Stimulated activated CD4-positive, alpha-beta T cell treated with anti-CD3 and anti-CD28 coated beads, Interleukin-4, amount 100 ng/mL, for 4 hours (primary cell): ENCODE measurements at regions not wholly inside any gene's neighbourhood (a gene's known extent, or its start where the extent isn't known, plus 50 kb on each side); places are given as distances from the start of the nearest gene placed in this dataset.
"Not testable (repeated sequence)": the region's sequence is repeated elsewhere in the genome, so short reads cannot be mapped to it uniquely, and the experiment has no call there.

Experiments
- DNase-seq, 2 experiments: peaks; one replicate each; pipeline ENCODE4 v3.0.0-alpha.2; 2020

DNA sequence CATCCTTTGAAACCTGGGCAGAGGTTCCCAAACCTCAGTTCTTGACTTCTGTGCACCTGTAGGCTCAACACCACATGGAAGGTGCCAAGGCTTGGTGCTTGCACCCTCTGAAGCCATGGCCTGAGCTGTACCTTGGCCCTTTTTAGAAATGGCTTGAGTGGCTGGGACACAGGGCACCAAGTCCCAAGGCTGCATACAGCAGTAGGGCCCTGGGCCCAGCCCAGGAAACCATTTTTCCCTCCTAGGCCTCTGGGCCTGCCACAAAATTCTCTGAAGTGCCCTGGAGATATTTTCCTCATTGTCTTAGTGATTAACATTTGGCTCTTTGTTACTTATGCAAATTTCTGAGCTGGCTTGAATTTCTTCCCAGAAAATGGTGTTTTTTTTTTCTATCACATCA, 65.6 kb upstream of the ACTRT2 start:
- no peak for DNase-seq

DNA sequence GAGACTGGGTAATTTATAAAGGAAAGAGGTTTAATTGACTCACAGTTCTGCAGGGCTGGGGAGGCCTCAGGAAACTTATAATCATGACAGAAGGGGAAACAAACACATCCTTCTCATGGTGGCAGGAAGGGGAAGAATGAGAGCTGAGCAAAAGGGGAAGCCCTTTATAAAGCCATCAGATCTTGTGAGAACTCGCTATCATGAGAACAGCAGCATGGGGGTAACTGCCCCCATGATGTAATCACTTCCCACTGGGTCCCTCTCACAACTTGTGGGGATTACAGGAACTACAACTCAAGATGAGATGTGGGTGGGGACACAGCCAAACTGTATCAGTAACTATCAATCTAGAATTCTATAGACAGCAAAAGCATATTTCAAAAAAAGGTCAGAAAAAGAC, 64.7 kb upstream of the ACTRT2 start:
- DNase-seq, result no peak

DNA sequence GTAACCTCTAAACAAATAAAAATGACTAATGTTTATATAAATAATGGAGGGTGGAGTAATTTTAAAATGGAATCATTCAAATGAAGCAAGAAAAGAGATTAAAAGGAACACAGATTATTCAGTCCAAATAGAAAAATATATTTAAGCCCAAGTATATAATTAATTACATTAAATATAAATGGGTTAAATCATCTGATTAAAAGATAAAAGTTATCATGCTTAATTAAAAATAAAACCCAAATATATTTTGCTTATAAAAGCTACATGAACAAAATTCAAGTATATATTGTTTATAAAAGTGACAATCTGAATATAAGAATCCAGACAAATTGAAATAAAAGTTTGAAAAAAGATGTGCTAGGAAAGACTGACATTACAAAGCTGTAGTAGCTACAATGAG, 63.9 kb upstream of the ACTRT2 start:
- DNase-seq, result no peak

DNA sequence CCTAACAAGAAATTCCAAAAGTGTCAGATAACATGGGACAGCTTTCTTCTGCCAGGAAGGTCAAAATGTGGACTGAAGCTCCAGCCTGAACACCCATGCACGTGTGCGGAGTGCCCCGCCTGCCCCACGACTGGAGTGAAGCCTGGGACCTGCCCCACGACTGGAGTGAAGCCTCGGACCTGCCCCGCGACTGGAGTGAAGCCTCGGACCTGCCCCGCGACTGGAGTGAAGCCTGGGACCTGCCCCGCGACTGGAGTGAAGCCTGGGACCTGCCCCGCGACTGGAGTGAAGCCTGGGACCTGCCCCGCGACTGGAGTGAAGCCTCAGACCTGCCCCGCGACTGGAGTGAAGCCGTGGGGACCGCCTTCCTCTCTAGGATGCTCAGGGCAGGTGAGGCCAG, 61.4 kb upstream of the ACTRT2 start:
- not testable (repeated sequence) for DNase-seq

DNA sequence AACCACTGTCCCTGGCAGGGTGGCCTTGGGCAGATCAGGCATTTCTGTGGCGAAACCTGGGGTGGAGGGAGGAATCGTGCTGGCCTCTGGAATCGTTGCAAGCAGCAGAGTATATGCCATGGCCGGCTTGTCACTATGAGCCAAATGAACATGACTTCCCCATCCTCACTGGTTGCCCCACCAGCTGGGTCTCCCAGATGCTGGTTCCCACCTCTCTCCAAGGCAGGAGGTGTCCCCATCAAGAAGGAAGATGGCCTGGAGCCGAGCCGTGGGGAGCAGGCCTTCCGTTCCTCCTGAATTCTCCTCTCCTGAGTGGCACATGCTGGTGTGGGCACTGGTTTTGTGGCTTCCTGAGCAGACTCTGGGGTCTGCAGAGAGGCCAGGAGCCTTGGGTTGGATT, 60.2 kb upstream of the ACTRT2 start:
- no peak for DNase-seq

DNA sequence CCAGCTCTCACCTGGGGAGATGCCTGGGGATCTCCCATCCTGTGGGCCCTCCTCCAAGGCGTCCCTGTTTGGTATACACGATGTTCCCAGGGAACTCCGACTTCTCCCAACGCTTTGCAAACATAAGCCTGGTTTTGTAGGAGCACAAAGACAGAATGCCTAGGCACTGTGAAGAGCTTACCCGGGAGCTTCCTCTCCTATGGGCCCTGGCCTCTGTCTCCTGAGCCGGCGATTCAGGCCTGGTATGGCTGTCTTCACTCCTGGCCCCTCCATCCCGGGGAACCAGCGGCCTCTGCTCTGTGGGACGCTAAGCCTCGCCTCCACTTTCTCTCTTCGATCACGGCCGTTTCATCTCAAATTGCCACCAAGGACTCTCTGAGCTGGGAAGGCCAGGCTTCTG, 59.6 kb upstream of the ACTRT2 start:
- DNase-seq, result no peak

DNA sequence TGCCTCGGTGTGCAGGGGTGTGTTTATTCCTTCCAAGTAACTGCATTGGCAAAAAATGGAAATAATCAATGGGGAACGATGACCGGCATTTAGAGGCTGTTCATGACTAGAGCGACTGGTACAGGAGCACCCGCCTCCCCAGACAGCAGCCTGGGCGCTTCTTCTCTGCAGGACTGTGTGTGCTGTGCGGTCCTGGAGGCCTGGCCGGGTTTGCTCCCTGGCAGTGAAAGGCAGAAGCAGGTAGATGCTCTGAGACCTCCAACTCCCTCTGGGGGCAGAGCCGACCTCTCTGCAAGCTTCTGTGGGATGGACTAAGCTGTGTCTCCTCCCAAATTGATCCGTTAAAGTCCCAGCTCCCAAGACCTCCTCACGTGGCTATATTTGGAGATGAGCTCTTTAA, 59.2 kb upstream of the ACTRT2 start:
- no peak for DNase-seq

DNA sequence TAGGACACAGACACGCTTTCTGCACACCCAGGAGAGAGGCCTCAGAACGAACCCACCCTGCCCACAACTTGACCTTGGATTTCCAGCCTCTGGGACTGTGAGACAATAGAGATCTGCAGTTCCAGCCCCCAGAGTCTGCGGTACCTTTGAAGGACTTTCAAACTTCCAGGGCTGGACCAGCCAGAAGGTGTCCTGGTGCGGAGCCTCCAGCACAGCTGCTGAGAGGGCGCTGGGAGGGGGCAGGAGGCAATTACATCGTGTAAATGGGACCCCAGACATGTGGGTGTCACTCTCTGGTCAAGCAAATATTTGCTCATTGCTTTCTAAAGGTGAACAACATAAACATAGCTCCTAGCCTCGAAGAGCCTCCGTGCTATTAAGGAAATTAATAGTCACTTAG, 58.7 kb upstream of the ACTRT2 start:
- DNase-seq, result no peak

DNA sequence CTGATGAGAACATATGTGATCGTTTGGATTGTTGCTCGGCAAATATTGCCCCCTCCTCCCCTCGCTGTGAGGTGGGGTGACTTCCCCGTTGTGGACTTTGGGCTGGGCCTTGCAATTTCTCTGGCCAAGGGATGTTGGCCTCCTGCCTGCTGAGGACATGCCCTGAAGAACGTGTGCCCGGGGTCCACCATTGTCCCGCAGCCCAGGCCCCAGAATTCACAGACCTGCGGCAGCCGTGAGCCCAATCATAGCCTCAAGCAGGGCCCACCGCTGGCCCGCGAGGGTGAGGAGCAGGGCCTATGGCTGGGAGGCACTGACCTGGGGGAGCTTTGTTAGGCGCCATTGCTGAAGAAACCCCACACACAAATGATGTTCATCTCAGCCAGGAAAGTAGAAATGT, 58.3 kb upstream of the ACTRT2 start:
- DNase-seq, result no peak

DNA sequence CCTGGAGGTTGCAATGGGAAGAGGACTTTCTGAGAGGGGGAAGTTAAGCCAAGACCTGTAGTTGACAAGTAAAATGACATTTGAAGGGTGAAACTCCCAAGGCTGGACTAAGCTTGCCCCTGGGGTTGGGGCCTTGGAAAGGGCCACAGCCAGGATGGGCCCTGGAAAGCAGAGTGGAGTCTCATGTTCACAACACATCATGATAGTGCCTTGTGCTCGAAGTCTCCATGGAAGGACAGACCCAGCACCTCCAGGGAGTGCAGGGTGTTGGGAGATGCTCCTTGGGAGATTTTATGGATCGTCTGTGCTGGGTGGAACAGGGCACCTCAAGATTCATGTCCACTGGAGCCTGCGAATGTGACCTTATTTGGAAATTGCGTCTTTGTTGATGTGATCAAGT, 55.6 kb upstream of the ACTRT2 start:
- no peak for DNase-seq

DNA sequence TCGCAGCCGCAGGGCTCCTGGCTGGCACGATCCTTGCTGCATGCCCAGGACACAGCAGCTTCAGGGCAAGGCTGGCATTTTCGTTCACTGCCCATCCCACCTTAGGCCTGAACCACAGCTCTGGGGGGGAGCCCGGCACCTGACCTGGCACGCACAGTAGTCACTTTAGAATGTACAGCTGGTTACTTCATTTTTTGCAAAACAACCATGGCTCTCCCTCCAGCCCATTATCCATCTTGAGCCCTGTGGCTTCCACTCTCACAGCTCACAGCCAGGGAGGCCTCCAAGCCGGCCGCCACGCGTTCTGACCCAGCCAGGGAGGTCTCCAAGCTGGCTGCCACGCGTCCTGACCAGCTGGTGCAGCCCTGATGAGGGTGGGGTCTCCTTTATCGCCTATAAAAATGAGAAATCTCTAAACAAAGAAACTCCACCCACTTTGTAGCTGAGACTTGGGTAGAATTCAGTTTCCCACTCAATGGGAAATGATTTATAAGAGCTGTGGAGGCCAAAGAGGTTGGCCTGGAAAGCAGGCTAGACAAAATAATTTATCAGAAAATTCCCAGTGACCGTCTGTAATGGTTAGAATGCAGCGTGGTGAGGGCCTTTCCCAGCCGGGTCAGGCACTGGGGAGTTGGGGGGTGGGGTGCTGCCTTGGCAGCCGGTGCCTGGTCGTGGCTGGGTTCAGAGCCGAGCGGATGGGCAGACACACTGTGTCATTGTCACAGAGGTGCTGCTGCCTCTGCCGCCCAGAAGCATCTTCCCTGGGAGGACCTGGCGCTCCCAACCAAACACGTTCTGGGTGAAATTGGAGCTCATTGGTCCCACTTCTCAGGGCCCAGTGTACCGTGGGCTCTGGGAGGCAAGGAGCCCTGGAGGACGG, 54.6 kb upstream of the ACTRT2 start:
- DNase-seq, result no peak

DNA sequence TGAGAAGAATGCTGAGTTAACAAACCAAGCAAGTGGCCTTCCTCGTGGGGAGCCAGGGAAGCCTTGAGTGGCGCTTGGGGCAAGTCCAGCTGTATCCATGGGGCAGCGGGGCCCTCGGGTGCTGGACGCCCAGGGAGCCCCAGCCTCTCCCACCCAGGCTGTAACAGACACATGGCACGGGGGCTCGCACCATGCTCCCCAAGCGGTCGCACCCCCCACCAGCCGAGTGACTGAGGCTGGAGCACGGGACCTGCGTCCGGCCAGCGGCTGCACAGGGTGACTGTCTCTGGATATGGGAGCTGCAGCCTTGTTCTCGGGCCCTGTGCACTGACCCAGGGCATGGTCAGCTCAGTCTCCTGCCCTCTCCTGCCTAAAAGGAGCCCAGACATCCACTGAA, 53.9 kb upstream of the ACTRT2 start:
- DNase-seq, result no peak

DNA sequence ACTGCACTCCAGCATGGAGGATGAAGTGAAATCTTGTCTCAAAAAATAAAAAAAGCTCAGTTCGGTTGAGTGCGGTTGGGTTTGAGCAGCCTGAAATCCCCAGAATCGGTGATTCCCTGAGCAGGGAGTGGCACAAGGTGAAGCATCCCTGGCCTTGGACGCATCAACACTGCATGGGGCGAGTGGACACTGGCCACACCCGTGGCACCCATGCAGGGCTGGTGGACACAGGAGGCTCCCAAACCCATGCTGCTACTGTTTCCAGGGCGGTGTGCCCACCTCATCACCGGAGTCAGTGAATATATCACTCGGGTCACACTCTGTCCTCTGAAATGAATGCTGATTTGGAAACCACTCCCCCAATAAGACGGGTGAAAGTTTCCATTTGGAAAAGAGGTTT, 53.4 kb upstream of the ACTRT2 start:
- DNase-seq, result no peak

DNA sequence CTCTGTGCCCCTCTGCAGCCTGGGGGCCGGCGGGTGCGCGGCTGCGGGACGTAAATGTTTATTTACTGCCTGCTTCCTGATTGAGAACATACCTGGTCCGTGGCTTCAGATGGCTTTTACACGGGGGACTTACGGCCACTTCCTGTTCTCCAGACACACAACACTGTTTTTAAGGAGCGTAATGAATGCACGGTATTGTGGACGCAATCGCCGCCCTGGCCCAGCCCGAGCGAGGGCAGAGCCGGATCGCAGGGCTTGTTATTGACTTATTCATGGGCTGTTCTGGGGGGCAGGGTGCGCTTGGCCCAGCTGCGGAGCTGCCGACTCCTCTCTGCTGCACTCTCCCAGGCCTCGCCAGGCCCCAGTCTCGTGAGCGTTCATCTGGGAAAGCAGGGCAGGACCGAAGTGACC, 52.8 kb upstream of the ACTRT2 start:
- no peak for DNase-seq

DNA sequence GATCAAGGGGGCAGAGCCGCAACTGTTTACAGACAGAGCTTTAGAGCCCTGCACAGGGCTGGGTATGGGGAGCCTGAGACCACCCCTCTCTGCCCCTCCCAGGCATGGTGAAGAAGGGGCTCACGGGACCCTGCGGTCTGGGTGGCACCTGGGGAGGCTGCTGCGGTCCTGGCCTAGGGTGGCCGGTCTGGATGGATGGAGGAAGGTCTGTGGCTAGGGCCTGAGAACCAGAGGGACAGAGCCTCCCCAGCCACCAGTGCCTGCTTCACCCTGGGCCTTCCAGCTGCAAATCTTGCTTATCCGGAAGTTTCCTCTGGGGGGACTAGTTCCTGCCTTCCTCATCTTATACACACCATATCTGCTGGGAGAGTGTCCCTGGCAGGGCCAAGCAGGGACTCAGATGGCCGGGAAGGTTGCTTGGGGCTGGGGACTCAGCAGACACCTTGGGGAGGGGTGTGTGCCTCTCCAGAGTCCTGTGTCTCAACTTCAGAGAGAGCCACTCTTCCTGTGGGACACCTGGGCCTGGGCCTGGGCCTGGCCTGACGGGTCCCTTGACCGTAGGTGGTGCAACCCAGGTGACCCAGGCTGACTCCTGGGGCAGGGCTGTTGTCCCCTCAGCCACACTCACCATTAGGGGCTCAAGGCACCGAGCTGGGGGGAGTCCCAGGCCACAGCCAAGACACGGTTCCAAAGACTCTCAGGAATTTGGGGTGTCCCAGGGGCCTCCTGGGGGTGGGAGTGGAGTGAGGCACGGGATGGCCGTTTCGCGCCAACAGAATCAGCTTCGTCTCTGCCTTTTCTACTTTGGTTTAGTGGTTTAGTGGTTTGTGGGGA, 52.0 kb upstream of the ACTRT2 start:
- DNase-seq, result no peak

DNA sequence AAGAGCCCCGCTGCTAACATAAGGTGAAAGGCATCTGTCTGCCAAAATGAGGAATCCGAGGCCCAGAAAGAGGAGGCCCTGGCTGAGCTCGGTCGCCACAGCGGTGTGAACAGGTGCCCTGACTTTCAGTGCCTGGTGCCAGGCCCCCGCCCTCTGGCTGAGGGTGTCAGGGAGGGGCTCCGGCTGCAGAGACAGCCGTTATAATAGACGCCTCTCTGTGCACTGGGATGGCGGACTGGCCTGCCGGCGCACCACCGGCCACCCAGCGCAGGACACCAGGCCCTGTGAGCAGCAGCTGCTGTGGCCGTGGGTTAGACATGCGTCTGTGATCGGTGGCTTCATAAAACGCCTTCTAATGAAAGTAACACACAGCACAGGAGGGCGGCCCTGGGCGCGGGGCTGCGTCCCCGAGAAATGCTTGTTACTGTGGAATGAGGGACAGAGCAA, 51.4 kb upstream of the ACTRT2 start:
- DNase-seq, result no peak

DNA sequence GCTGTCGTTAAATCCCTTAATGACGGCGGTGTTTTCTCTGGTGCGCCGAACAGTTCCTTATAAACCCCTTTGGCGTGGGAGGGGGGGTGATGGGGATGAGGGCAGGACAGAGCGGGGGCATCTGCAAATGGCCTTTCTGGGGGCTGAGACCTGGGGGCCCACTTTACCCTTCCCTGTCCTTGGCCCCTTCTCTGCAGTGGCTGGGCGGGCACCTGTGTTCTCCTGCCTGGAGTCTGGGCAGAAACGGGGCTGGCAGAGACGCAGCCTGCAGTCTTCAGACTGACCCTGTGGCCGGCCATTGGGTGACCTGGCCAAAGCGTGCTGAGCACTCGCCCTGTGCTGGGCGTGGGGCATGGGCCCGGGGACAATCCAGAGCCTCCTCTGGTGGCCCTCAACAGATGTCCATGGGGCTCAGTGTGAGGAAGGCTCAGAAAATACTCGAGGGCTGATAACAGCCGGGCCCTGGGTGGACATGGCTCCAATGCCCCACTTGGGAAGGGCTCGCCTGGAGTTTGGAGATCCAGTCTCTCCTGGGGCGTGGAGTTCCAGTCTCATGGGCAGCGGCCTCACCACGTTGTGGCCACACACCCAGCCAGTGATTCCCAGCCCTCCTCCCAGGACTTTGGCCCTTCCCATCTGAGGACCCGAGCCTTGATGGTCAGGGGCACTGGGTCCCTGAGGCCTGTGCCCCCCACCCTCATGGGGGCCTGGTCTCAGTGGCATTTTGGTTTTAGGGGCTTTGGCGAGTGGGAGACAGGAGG, 50.8 kb upstream of the ACTRT2 start:
- no peak for DNase-seq

DNA sequence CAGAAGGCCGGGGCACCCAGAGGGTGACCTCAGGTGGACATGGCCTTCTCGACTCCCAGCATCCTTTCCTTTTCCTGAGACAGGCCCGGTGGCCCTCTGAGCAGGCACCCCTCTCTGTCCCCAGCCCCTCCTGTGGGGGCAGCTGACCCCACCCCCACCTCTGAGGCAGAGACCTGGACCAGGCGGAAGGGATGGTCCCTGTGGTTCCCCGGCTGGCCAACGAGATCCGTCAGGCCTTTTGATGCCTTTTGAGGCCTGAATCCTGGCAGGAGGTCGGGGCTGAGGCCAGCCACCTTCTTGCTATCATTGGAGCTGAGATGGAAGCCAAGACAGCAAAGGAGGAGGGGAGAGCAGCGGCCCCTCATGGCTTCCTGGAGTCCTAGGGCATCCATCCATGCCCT, 50.2 kb upstream of the ACTRT2 start:
- no peak for DNase-seq
